ENCODE measurements at regions not wholly inside any gene's neighbourhood (a gene's known extent, or its start where the extent isn't known, plus 50 kb on each side); places are given as distances from the start of the nearest gene placed in this dataset.

DNA sequence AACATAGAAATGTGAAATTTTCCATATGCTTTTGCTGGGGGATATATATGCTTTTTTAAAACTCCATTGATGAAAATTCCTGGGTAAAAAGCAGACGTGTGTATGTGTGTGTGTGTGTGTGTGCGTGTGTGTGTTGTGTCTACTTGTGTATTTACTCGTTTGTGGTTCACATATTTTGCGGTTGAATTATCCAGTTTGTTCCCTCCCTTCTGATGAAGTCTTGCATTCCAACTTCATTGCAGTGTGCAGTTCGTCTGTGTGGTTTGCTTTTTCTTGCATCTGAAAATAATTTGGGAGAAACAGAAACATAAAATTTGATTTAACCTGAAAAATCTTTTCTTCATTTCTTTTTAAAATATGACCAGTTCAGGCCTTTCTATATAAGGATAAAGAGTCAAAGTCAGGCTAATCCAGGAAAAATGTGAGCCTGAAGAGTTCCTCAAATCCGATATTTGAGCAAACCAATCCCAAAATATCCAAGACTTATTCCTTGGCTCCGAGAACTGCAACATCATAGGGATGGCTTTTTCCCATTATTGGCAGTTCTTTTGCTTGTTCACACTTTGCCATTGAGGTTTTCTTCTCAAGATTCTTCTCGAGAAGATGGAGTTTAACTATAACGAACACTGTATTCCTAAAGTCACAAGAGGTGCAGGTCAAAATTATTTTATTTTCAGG, 202.2 kb upstream of the CCN2 start:
- DNase-seq (ENCODE audit: low read depth in 1 of 2, low spot score in 2 of 2) (no peak), FAIRE-seq (peak; percentile 24)
- Histone ChIP-seq H2BK5ac (ENCODE audit: low read depth, low read length) (no peak overlapping the region), H3K56ac (replicated peaks; ENCODE audit: insufficient read length, low read depth, low read length) (no peak overlapping the region), H4K91ac (replicated peaks; ENCODE audit: insufficient read length, low read length) (no peak overlapping the region), H3K23me2 (ENCODE audit: low read depth, low read length) (no peaks in the 10 kb centered on the region; the same call in 1 of the 2 replicates), H3K27ac (ENCODE audit: low read depth, low read length) (no peak overlapping the region), H2BK120ac (replicated peaks; ENCODE audit: low read depth, low read length) (no peak overlapping the region), H3K4ac (replicated peaks; ENCODE audit: insufficient read length, low read depth, low read length) (no peak overlapping the region), H3K4me2 (ENCODE audit: insufficient read depth in 1 of 2, low read depth in 2 of 2, low read length in 2 of 2) (no peak overlapping the region), H3K9ac (replicated peaks in 1 of 4; ENCODE audit: extremely low read depth in 1 of 4, low read depth in 3 of 4, low read length in 3 of 4) (no peak overlapping the region), H3K14ac (ENCODE audit: insufficient read length) (no peak overlapping the region), H3K9me3 (ENCODE audit: insufficient read depth in 2 of 2, low read depth in 1 of 2, low read length in 1 of 2) (no peaks in the 10 kb centered on the region), H2AK5ac (ENCODE audit: low read depth, low read length) (no peak overlapping the region), H2BK15ac (ENCODE audit: low read length) (no peak overlapping the region), H3K18ac (ENCODE audit: extremely low read depth, low read length) (no peak overlapping the region), H4K20me1 (replicated peaks in 1 of 2; ENCODE audit: control insufficient read depth in 1 of 2, insufficient read depth in 2 of 2, low read length in 2 of 2) (no peaks in the 10 kb centered on the region), H3K23ac (ENCODE audit: insufficient read length) (no peak overlapping the region), H3K79me1 (ENCODE audit: low read depth, low read length) (no peaks in the 10 kb centered on the region), H3K27me3 (replicated peaks in 1 of 4; ENCODE audit: control insufficient read depth in 3 of 4, extremely low read depth in 1 of 4, insufficient read depth in 3 of 4, low read length in 3 of 4) (no peaks in the 10 kb centered on the region; a peak in 1 of 7 replicates), H2AFZ (ENCODE audit: low read length) (no peak overlapping the region), H4K5ac (ENCODE audit: insufficient read length, low read depth, low read length) (no peak overlapping the region), H2BK20ac (ENCODE audit: low read length) (no peak overlapping the region), H4K8ac (ENCODE audit: extremely low read depth, insufficient read depth, low read length) (no peak overlapping the region), H3K36me3 (ENCODE audit: control insufficient read depth in 2 of 4, insufficient read depth in 4 of 4, low read length in 3 of 4) (no peaks in the 10 kb centered on the region), H3K4me3 (ENCODE audit: extremely low read depth in 1 of 4, insufficient read depth in 2 of 4, low read depth in 3 of 4, low read length in 4 of 4) (no peak overlapping the region), H3K4me1 (replicated peaks in 1 of 4; ENCODE audit: control insufficient read depth in 3 of 4, insufficient read depth in 4 of 4, low read length in 3 of 4) (no peaks in the 10 kb centered on the region), H2BK12ac (ENCODE audit: low read depth, low read length) (no peak overlapping the region), H3K79me2 (ENCODE audit: control insufficient read depth in 1 of 2, insufficient read depth in 2 of 2, low read length in 2 of 2) (no peaks in the 10 kb centered on the region)
- CTCF ChIA-PET (ENCODE audit: partially characterized antibody), result no interaction called here
- TF ChIP-seq TAF1 (IDR thresholded peaks at IDR 0.05; ENCODE audit: low read depth, low read length) (no peak), KDM5A (IDR thresholded peaks at IDR 0.05; ENCODE audit: low read length) (no peak), E2F6 (IDR thresholded peaks at IDR 0.05) (no peak), RBBP5 (IDR thresholded peaks at IDR 0.05; ENCODE audit: borderline replicate concordance, low read depth, low read length) (no peak), MAFK (IDR thresholded peaks at IDR 0.05; ENCODE audit: low read depth, low read length) (no peak), HDAC6 (IDR thresholded peaks at IDR 0.05; ENCODE audit: low read depth, low read length) (no peak), YY1 (IDR thresholded peaks at IDR 0.05; ENCODE audit: low read depth, low read length) (no peak), MAX (IDR thresholded peaks at IDR 0.05) (no peak), GABPA (IDR thresholded peaks at IDR 0.05; ENCODE audit: borderline replicate concordance, insufficient read depth, low read length) (no peak), CREB1 (IDR thresholded peaks at IDR 0.05) (no peak)
- WGBS, 2 experiments (ENCODE audit: extremely low coverage in 1 of 2, insufficient coverage in 1 of 2, insufficient read length in 1 of 2, insufficient replicate concordance in 2 of 2, low coverage in 1 of 2, low lambda C conversion rate in 2 of 2, missing lambda C conversion rate in 1 of 2), result 90% methylated on average over 9 of the region's 9 CpGs; no CpG with 5 or more reads in 1 of the 2 experiments
- POLR2A ChIA-PET (ENCODE audit: partially characterized antibody), result no interaction called here

Measured in H1 (cell line).